NOMO-1 treated with DMSO at 0.1 percent for 48 hours (cell line): ENCODE measurements at regions not wholly inside any gene's neighbourhood (a gene's known extent, or its start where the extent isn't known, plus 50 kb on each side); places are given as distances from the start of the nearest gene placed in this dataset.

ENCODE experiments used
- DNase-seq: peaks from one replicate; lab custom pipeline; 2025; ENCODE audit not compliant: unreplicated experiment; lab: John Stamatoyannopoulos, UW

DNA sequence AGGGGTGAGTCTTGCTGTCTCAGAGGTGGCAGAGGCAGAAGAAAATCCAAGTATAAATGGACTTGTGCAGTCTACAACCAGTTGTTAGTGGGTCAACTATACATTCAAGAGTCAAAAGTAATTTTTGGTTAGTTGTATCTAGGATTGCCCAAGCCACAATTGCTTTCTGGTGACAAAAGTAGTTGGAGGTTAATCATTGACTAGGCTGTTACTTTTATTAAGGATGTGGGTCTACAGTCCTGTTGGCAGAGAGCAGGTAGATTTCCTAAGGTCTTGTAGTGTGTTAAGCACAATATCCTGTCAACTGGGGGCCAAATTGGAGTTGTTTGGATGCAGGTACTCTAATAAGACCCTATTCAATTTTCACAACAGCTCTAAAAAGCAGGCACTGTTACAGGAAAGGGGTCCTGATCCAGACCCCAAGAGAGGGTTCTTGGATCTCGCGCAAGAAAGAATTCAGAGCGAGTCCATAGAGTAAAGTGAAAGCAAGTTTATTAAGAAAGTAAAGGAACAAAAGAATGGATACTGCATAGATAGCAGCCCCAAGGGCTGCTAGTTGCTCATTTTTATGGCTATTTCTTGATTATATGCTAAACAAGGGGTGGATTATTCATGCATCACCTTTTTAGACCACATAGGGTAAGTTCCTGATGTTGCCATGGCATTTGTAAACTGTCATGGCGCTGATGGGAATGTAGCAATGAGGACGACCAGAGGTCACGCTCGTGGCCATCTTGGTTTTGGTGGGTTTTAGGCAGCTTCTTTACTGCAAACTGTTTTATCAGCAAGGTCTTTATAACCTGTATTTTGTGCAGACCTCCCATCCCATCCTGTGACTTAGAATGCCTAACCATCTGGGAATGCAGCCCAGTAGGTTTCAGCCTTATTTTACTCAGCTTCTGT, 232.6 kb upstream of the SRRM4 start:
- DNase-seq = no peak

DNA sequence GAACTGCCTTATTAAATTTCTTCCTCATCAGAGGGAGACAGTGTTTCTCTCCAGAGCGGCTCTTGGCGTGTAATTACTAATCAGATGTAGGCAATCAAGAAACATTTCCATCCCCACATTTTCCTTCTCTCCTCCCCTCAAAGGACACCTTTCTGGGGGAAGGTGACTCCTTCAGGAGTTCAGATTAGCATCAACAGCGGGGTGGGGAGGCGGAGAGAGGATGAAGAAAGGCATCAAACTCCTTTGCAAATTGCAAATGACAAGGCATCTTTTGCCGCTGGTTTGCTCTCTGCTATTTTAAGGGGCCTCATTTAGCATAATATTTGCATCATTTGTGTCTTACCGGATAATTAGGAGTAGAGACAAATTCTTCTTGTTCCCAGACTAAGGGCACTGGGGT, 231.7 kb upstream of the SRRM4 start:
- DNase-seq = no peak

DNA sequence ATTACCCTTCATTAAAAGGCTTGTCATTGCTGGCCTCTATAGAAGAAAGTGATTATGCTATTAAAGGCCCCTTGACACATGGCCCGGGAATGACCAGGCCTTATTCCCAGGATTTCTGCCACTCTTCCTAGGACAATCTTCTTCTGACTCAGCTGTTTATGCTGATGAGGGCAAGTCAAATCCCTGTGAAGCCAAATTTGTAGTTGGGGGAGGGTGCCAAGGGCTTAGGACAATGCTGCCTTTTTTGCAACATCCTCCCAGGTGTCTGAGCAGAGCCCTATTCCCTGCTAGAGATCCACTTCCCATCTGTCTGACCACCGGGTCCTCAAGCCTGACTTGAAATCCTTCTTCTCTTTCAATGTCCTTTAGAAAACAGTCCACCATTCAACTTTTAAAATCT, 230.7 kb upstream of the SRRM4 start:
- DNase-seq = no peak

DNA sequence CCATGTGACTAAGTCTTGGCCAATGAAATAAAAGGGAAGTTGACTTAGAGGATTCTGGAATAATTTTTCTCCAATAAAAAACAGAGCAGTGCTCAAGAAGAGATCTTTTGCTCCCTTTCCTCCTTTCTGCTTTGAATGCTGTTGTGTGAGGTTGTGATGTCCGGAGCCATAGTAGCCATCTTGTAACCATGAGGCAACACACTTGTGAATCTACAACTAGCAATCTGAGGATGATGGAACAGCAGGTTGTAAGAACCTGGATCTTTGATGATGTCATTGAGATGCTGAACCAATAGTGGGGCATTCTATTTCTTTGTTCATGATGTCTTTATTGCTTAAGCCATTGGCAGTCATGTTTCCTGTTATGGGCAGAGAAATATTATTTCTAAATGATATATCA, 230.0 kb upstream of the SRRM4 start:
- no peak for DNase-seq

DNA sequence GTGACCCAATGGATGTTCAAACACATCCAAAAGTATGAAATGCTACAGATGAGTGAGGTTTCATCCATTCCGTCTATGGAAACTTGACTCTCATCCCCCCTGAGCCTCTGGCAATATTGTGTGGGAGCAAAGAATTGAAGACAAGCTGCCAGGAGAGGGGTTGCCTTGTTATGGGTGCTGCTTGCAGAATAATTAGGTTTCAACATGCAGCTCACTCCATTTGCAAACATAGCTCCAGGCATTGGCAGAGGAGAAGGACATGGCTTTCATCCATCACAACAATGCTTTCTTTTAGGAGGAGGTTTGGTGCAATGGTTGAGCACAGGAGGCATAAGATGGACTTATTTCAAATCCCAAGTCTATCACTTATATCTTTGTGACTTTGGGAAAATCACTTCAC, 220.7 kb upstream of the SRRM4 start:
- no peak for DNase-seq

DNA sequence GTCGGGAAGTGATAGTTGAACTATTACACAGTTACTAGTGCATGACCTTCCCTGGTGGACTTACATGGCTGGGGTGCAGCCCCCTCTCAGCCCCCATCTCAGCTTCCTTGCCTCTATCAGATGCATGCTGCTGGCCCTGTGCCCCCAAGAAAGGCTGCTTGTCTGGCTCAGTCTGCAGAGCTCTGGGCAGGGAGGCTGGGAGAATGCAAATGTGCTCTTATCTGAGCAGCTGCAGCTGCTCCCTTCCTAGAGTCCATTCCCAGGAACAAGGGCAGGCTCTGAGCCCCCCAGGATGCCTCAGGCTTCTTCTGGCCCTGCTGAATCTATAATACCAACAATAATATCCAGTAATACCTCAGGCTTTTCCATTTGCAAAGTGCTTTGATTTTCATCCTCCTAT, 218.1 kb upstream of the SRRM4 start:
- DNase-seq = no peak

DNA sequence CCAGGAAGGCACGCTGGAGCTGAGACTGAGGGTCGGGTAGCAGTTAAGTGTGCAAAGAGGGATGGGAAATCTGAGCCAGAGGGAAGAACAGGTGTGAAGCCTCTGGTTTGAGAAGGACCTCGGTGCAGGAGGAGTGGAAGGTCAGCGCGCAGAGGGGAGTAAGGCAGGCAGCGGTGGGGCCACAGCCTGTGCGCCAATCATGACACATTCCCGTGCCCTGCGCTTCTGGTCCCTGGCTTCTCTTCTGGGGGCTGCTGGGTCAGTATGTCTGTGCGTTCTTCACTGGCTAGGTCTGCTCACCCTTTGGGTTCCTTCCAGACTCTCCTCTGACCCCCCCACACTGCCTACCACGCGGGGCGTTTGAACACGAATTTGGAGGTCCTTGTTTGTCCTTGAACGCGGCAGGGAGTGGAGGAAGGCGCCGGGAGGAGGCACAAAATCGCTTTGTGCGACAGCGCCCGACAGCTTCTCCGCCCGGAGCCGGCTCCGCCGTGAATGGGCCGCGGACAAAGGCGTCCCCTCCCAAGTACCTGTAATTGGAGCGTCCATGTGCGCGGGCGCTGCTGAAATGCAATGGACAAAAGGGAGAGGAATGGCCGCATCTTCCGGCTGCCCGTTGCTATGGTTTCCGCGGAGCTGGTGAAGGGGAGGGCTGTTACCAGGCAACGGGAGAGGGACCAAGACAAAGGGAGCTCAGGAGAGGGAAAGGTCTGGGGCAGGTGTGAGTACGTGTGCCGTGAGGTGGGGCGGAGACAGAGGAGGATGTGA, 207.2 kb upstream of the SRRM4 start:
- no peak for DNase-seq

DNA sequence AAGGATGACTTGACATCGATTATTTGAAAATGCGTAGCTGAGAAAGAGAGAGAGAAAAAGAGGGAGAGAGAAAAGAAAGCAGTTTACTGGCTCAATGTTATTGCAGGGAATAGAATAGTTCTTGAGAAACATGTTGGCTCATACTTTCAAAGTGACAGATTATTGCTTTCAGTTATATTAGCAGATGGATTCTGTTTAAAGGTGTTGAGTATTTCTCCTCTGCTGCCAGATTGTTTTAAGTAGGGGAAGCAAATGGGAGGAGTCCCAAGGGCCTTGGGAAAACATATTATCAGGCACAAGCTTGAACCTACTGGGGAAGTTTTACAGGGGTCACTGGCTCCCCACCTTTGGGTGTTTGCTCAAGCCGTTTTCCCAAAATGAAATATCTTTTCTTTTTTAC, 203.8 kb upstream of the SRRM4 start:
- no peak for DNase-seq

DNA sequence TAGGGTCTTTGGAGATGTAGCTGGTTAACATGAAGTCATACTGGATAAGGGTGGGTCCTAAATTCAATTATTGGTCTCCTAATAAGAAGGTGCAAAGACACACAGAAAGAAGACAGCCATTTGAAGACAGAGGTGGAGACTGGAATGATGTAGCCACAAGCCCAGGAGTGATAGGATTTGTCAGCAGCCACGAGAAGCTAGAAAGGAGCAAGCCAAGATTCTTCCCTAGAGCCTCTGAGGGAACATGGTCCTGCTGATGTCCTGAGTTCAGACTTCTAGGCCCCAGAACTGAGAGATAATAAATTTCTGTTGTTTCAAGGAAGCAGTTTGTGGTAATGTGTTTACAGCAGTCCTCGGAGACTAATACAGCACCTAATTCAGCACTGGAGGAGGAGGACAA, 203.3 kb upstream of the SRRM4 start:
- no peak for DNase-seq

DNA sequence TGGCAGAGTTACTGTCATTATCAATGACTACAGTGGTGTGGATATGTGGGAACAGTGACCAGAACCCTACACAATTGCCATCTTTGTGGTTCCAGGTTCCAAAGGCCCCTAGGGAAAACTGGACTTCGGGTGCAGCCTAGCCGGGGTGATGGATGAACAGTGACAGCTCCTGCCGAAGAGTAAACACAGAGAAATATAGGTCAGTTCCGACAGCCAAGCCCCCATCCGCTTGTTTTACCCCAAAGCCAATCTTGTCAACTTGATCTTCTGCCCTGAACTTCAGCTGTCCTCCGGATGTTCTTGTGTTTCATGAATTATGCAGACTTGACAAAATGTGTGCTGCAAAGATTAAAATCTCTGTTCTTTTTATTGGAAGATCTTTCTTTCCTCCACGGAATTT, 200.4 kb upstream of the SRRM4 start:
- DNase-seq = no peak

DNA sequence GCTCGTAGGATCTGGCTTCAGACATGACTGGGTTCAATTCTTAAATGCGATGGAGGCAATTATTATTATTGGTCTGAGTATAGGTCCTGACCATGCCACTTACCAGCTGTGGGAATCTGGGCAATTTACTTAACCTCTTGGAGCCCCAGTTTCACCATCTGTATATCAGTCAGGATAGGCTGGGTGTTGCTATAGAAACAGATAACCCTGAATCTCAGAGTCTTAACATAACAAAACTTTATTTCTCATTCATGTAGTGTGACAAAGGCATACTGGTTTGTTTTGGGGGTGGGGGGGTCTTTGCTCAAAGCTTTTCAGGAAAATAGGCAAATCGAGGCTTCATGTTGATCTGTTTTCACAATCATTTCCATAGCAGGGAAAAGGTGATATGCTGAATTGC, 199.6 kb upstream of the SRRM4 start:
- no peak for DNase-seq

DNA sequence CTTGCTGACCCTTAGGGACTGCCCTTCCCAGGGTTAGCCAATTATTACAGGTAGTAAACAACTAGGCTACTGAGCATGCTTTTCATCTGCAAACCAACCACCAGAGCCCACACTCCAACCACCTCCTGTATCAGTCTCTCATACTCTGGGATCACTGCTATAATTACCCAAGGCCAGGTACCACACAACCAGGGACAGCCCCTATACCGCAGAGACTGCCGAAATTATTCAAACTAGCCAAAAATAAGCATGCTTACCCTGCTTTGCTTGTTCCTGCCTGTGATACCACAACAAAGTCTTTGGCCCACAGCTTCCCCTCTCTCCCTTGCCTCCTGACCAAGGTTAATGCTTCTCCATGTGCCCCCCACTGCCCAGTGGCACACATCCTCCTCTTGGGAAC, 197.6 kb upstream of the SRRM4 start:
- no peak for DNase-seq

DNA sequence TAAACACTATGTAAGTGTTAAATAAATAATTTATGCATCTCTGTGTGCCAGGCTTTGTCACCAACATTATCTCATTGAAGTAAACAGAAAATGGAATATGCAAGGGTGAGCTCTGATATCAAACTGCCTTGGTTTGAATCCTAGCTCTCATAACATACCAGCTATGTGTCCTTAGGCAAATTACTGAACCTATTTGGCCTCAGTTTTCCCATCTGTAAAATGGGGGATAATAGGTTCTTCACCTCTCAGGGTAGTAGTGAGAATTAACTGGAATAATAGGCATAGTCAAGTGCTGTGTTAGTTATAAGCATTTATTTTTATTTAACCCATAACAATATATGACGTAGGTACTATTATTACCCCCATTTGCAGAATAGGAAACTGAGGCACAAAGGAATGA, 190.8 kb upstream of the SRRM4 start:
- no peak for DNase-seq

DNA sequence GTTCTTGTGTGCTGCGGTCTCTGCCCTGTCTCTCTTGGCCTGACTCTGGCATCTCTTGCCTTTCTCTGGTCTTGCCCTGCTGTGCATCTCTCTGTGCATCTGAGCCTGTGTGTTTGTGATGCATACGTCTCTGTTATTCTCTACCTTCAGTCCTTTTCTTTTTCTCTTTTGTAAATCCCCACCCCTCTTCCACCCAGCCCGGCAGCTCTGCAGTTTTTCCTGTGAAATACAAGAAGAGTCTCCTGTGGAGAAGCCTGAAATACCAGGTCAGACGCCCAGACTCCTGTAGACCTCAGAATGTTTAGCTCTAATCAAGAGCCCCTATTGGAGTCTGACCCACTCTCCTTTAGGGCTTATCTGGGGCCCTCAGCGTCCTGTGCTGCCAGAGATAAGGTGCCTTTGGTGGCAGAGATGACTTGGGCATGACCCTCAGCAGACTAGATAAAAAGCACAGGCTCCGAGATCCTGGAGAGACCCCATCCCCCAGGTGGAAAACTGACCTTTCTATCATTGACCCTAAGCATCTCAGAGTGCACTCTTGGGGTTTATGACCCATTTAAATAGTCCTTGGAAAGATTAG, 167.5 kb upstream of the SRRM4 start:
- no peak for DNase-seq

DNA sequence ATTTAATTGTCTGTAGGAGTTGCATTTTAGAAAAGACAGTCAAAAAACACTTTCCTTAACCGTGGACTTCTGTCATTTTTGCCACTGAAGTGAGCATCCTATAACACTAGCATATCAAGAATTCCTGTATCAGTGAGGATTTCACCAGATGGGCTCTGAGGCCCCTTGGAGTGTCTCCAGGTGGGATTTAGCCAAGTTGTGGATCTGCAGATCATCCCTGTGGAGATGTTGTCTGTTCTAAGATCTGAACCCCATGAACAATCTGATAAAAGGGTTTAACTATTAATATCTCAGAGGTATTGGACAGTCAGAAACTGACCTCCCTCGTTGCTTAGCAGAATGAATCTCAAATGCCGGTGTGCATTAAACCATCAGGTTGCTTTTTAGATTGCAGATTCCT, 165.0 kb upstream of the SRRM4 start:
- no peak for DNase-seq

DNA sequence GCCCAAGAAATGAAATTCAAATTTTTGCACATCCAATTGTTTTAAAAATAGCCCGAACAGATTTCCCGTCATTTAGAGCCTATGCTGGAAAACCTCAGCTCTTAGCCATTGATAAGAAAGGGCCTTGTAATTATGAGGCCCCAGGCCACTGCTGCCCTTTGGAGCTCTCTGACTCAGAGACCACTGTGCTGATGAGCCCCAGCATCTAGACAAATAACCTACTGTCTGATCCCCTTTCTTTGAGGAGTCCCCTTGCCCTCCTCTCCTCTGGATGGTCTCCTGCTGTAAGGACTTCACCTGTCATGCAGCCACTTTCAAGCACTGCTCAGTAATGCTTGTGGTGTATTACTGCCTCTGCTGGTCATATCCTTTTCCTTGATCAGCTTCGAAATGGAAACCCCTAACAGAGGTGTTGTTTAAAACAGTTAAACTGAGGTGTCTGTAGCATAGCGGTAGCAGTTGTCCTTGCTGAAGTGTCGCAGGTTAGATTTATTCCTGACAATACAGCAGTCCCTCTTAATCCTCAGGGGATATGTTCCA, 159.9 kb upstream of the SRRM4 start:
- no peak for DNase-seq

DNA sequence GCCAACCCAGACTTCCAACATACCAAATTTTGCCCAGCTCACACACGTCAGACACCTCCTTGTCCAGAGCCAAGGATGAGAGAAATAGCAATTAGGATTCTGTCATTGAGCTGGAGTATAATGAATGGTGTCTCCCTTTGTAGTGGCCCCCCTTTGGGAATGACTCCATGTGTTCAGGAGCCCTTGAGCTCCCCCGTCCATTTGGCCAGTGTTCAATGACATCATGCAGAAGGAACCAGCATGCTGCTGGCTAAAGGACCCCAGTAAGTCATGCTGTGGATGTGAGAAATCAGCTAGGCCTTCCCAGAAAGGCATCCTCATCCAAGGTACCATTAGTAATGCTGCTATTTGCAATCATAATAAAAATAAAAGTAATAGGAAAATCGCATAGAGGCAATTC, 158.8 kb upstream of the SRRM4 start:
- no peak for DNase-seq

DNA sequence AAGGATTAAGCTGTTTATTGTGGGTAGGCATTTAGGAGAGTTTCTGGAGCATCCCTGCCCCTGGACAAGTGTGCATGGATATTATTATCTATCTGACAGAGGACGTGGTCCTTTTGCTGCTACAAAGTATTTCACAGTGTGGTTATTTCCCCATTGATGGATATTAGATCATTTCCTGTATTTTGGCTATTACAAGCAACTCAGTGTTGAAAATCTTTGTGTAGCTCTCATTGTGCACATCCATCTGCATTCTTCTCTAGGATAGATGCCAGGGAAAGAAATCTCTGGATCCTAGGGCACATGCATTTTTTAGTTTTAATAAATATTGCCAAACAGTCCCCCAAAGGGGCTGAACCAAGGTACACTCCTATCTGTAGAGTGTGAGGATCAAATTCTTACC, 154.3 kb upstream of the SRRM4 start:
- no peak for DNase-seq

DNA sequence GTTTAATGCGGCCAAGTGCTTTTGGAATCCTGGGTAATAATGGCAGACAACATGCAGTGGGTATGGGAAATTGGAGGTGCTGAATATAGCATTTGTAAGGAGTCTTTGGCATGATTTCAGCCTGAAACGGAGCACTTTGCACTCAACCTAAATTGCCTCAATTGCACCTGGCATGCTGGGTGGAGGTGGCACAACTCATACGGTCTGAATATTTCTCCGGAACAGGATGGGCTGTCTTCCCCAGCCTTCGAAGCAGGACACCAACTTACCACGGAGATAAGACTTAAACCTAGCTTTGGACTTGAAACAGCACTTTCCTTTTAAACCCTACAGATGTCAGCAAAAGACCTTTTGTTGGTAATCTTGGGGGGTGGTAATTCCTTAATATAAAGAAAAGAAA, 153.7 kb upstream of the SRRM4 start:
- DNase-seq = no peak

DNA sequence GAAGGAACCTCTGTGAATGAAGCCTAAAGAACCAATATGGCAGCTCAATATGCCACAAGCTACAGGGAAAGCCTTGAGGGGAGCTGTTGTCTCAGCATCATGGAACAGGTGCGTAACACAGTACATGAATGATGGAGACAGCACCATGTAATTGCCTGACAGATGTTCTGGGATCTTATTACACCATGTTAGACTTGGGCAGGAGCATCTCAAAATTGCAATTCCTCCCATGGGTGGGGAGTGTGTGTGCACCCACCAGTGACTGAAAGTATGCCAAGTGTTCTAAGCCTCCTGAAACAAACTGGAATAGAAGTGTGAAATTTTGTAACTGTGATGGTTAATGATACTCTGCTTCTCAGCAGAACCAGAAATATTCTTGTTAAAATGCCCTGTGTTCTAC, 151.0 kb upstream of the SRRM4 start:
- DNase-seq = no peak

DNA sequence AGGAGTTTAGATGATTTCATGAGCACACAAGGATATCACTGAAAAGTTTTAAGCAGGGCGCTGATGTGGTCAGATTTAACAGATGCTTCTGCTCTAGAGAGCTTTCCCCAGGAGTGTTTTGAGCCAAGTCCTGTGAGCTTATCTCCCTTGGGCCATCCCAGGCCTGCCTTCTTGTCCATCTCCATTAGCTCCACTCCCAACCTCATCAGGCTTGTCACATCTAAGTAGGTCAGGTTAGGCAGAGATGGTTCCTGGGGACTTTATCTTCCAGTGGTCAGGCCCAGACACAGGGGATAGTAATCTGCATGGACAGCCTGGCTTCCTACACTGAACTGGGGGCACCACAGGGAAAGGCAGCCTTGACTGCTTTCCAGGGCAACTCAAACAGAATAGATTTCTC, 145.4 kb upstream of the SRRM4 start:
- no peak for DNase-seq

DNA sequence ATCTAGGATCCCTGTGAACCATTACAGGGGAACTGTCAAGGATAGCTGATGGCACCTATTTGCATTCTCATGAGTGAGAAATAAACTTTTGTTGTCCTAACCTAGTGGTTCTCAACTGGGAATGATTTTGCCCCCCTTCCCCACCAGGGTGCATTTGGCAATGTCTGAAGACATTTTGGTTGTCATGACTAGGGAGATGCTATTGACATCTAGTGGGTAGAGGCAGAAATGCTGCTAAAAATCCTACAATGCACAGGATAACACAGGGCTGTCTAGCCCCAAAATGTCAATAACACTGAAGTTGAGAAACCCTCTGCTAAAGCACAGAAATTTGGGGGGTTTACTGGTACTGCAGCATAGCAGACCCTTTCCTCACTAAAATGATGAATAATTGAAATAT, 140.9 kb upstream of the SRRM4 start:
- no peak for DNase-seq
